ENCODE measurements at regions not wholly inside any gene's neighbourhood (a gene's known extent, or its start where the extent isn't known, plus 50 kb on each side); places are given as distances from the start of the nearest gene placed in this dataset.

GRCh38 chr9:13614060-13614459 is 334.6 kb upstream of the MPDZ start:
- no peaks in the 10 kb centered on the region for H3K27me3 ChIP-seq (replicated peaks; ENCODE audit: insufficient read depth)
- TF ChIP-seq EZH2phosphoT487 (IDR thresholded peaks at IDR 0.05; ENCODE audit: insufficient read depth, low read depth) (no peak), EZH2 (IDR thresholded peaks at IDR 0.05; ENCODE audit: insufficient read depth, poor library complexity, severe bottlenecking) (no peak)
- in situ Hi-C loops (cut with MboI), result no loop called here
- DNase-seq, result no peak
- no peak overlapping the region for H3K27ac ChIP-seq
- H2AFZ ChIP-seq, result no peak overlapping the region
- H3K4me1 ChIP-seq (ENCODE audit: insufficient read depth), result no peaks in the 10 kb centered on the region
- H4K20me1 ChIP-seq (ENCODE audit: insufficient read depth), result no peaks in the 10 kb centered on the region
- WGBS, 2 experiments (ENCODE audit: low coverage in 1 of 2, low lambda C conversion rate in 2 of 2, missing lambda C conversion rate in 2 of 2), result 83 to 86% methylated on average over 4 of the region's 4 CpGs
- H3K9ac ChIP-seq, result no peak overlapping the region
- H3K36me3 ChIP-seq (ENCODE audit: low read depth), result no peaks in the 10 kb centered on the region
- no peak overlapping the region for H3K4me3 ChIP-seq
- H3K9me2 ChIP-seq (ENCODE audit: insufficient read depth), result no peaks in the 10 kb centered on the region
- no peaks in the 10 kb centered on the region for H3K79me2 ChIP-seq (ENCODE audit: insufficient read depth)
- H3F3A ChIP-seq (ENCODE audit: insufficient read depth), result no peaks in the 10 kb centered on the region
- no peak overlapping the region for H3K4me2 ChIP-seq (ENCODE audit: unreplicated experiment)
- no peaks in the 10 kb centered on the region for H3K9me3 ChIP-seq (ENCODE audit: low read depth)

DNA sequence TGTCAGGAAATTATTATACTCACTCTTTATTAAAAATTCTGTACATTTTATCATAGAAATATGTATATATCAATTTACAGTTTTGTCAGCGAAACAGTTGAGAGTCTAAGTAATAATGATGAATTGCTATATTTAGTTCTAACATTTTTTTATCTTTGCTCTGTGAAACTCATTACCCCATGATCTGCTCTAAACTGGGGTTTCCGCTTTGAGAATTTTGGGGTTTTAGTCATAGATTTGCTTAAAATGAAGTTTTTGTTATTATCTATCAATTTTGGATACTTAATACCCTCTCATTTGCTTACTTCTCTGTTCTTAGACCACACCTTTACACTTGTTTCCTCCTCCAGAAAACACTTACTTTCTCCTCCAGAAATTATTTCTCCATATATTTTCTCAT is 333.8 kb upstream of the MPDZ start:
- H3K27ac ChIP-seq, result no peak overlapping the region
- no peak for DNase-seq
- no peak overlapping the region for H2AFZ ChIP-seq
- no peaks in the 10 kb centered on the region for H3F3A ChIP-seq (ENCODE audit: insufficient read depth)
- in situ Hi-C loops (cut with MboI), result no loop called here
- 78 to 90% methylated on average over 2 of the region's 2 CpGs for WGBS, 2 experiments (ENCODE audit: low coverage in 1 of 2, low lambda C conversion rate in 2 of 2, missing lambda C conversion rate in 2 of 2)
- no peaks in the 10 kb centered on the region for H3K9me3 ChIP-seq (ENCODE audit: low read depth)
- no peak for TF ChIP-seq EZH2phosphoT487 (IDR thresholded peaks at IDR 0.05; ENCODE audit: insufficient read depth, low read depth)
- no peak for TF ChIP-seq EZH2 (IDR thresholded peaks at IDR 0.05; ENCODE audit: insufficient read depth, poor library complexity, severe bottlenecking)
- no peaks in the 10 kb centered on the region; the same call in 1 of the 2 replicates for H3K27me3 ChIP-seq (replicated peaks; ENCODE audit: insufficient read depth)
- no peaks in the 10 kb centered on the region for H3K79me2 ChIP-seq (ENCODE audit: insufficient read depth)
- no peaks in the 10 kb centered on the region for H3K36me3 ChIP-seq (ENCODE audit: low read depth)
- no peaks in the 10 kb centered on the region for H3K9me2 ChIP-seq (ENCODE audit: insufficient read depth)
- no peaks in the 10 kb centered on the region for H4K20me1 ChIP-seq (ENCODE audit: insufficient read depth)
- no peak overlapping the region for H3K4me3 ChIP-seq
- H3K4me2 ChIP-seq (ENCODE audit: unreplicated experiment), result no peak overlapping the region
- H3K4me1 ChIP-seq (ENCODE audit: insufficient read depth), result no peaks in the 10 kb centered on the region
- H3K9ac ChIP-seq, result no peak overlapping the region

GRCh38 chr9:13608451-13608850 is 329.0 kb upstream of the MPDZ start:
- no peak overlapping the region for H3K9ac ChIP-seq
- 21 to 23% methylated on average over 6 of the region's 6 CpGs for WGBS, 2 experiments (ENCODE audit: low coverage in 1 of 2, low lambda C conversion rate in 2 of 2, missing lambda C conversion rate in 2 of 2)
- no peak overlapping the region for H3K27ac ChIP-seq

GRCh38 chr9:13607481-13608441 is 328.3 kb upstream of the MPDZ start:
- Histone ChIP-seq H3K36me3 (ENCODE audit: low read depth) (no peaks in the 10 kb centered on the region), H3K4me3 (no peak overlapping the region)
- in situ Hi-C loops (cut with MboI), result no loop called here

More at GRCh38 chr9:13608451-13608850, 329.0 kb upstream of the MPDZ start:
- no peaks in the 10 kb centered on the region for H3K9me2 ChIP-seq (ENCODE audit: insufficient read depth)
- H3K9me3 ChIP-seq (ENCODE audit: low read depth), result no peaks in the 10 kb centered on the region
- H3K27me3 ChIP-seq (replicated peaks; ENCODE audit: insufficient read depth), result no peaks in the 10 kb centered on the region; the same call in 1 of the 2 replicates
- no peaks in the 10 kb centered on the region for H3K36me3 ChIP-seq (ENCODE audit: low read depth)
- no peak overlapping the region for H3K4me3 ChIP-seq
- no peaks in the 10 kb centered on the region for H4K20me1 ChIP-seq (ENCODE audit: insufficient read depth)
- in situ Hi-C loops (cut with MboI), result no loop called here
- no peak overlapping the region for H3K4me2 ChIP-seq (ENCODE audit: unreplicated experiment)
- H2AFZ ChIP-seq, result no peak overlapping the region
- H3K4me1 ChIP-seq (ENCODE audit: insufficient read depth), result no peaks in the 10 kb centered on the region
- DNase-seq, result no peak
- no peaks in the 10 kb centered on the region for H3K79me2 ChIP-seq (ENCODE audit: insufficient read depth)
- no peaks in the 10 kb centered on the region for H3F3A ChIP-seq (ENCODE audit: insufficient read depth)
- TF ChIP-seq EZH2 (IDR thresholded peaks at IDR 0.05; ENCODE audit: insufficient read depth, poor library complexity, severe bottlenecking) (no peak), EZH2phosphoT487 (IDR thresholded peaks at IDR 0.05; ENCODE audit: insufficient read depth, low read depth) (no peak)

More at GRCh38 chr9:13607481-13608441, 328.3 kb upstream of the MPDZ start:
- no peak overlapping the region for H3K27ac ChIP-seq
- H2AFZ ChIP-seq, result no peak overlapping the region
- H3K79me2 ChIP-seq (ENCODE audit: insufficient read depth), result no peaks in the 10 kb centered on the region
- no peaks in the 10 kb centered on the region; the same call in 1 of the 2 replicates for H3K27me3 ChIP-seq (replicated peaks; ENCODE audit: insufficient read depth)
- no peaks in the 10 kb centered on the region for H3K4me1 ChIP-seq (ENCODE audit: insufficient read depth)
- H3F3A ChIP-seq (ENCODE audit: insufficient read depth), result no peaks in the 10 kb centered on the region
- H3K9me2 ChIP-seq (ENCODE audit: insufficient read depth), result no peaks in the 10 kb centered on the region
- no peak overlapping the region for H3K9ac ChIP-seq
- no peaks in the 10 kb centered on the region for H4K20me1 ChIP-seq (ENCODE audit: insufficient read depth)
- no peaks in the 10 kb centered on the region for H3K9me3 ChIP-seq (ENCODE audit: low read depth)
- WGBS, 2 experiments (ENCODE audit: low coverage in 1 of 2, low lambda C conversion rate in 2 of 2, missing lambda C conversion rate in 2 of 2), result 15 to 17% methylated on average over 6 of the region's 6 CpGs
- TF ChIP-seq EZH2 (IDR thresholded peaks at IDR 0.05; ENCODE audit: insufficient read depth, poor library complexity, severe bottlenecking), result no peak
- no peak for TF ChIP-seq EZH2phosphoT487 (IDR thresholded peaks at IDR 0.05; ENCODE audit: insufficient read depth, low read depth)
- DNase-seq, result peak; percentile 10
- H3K4me2 ChIP-seq (ENCODE audit: unreplicated experiment), result no peak overlapping the region

Data from GM23248 (cell line).